ENCODE measurements at regions not wholly inside any gene's neighbourhood (a gene's known extent, or its start where the extent isn't known, plus 50 kb on each side); places are given as distances from the start of the nearest gene placed in this dataset.

- no peaks in the 10 kb centered on the region for H3K4me1 ChIP-seq (ENCODE audit: insufficient read depth)
- H3K4me3 Mint-ChIP-seq: no peak overlapping the region
- H4K20me1 ChIP-seq (replicated peaks; ENCODE audit: insufficient read depth): no peaks in the 10 kb centered on the region; the same call in 1 of the 2 replicates
- no peak for ATAC-seq
- no peaks in the 10 kb centered on the region for H3F3A ChIP-seq (replicated peaks; ENCODE audit: low read depth)
- H3K4me3 ChIP-seq: no peak overlapping the region
- TF ChIP-seq ETS1 (IDR thresholded peaks at IDR 0.05) (no peak), ZNF114 (CRISPR knock-in tag; IDR thresholded peaks at IDR 0.05) (no peak), REST (IDR thresholded peaks at IDR 0.05; ENCODE audit: unreplicated experiment) (no peak), NANOG (IDR thresholded peaks at IDR 0.05; ENCODE audit: borderline replicate concordance) (no peak), POLR2AphosphoS5 (IDR thresholded peaks at IDR 0.05; ENCODE audit: low read depth) (no peak), STAT1 (IDR thresholded peaks at IDR 0.05; ENCODE audit: unreplicated experiment) (no peak), CREB1 (CRISPR knock-in tag; IDR thresholded peaks at IDR 0.05; ENCODE audit: low read depth) (no peak), JUNB (IDR thresholded peaks at IDR 0.05; ENCODE audit: unreplicated experiment) (no peak), CTCF (conservative IDR thresholded peaks at IDR 0.05; ENCODE audit: low read depth in 2 of 2) (no peak), EZH2 (IDR thresholded peaks at IDR 0.05; ENCODE audit: low read depth, unreplicated experiment) (no peak), EZH2phosphoT487 (IDR thresholded peaks at IDR 0.05; ENCODE audit: unreplicated experiment) (no peak), ZNF331 (CRISPR knock-in tag; IDR thresholded peaks at IDR 0.05; ENCODE audit: low read depth) (no peak), ZNF462 (CRISPR knock-in tag; IDR thresholded peaks at IDR 0.05) (no peak)
- no peaks in the 10 kb centered on the region for H3K9me2 ChIP-seq (ENCODE audit: insufficient read depth)
- peaks cover 3% of the 10 kb centered on the region for H3K27me3 Mint-ChIP-seq (ENCODE audit: insufficient read depth, low read depth, poor library complexity)
- peaks cover 10% of the 10 kb centered on the region; the same call in 1 of the 2 replicates for H3K36me3 ChIP-seq (ENCODE audit: insufficient read depth)
- H2AFZ ChIP-seq: no peak overlapping the region
- H3K9me3 Mint-ChIP-seq: no peaks in the 10 kb centered on the region
- H3K27me3 ChIP-seq (ENCODE audit: insufficient read depth): no peaks in the 10 kb centered on the region
- no peak overlapping the region for H3K4me2 ChIP-seq
- no peak overlapping the region for H3K27ac Mint-ChIP-seq
- H3K4me1 Mint-ChIP-seq: peaks cover 12% of the 10 kb centered on the region
- H3K36me3 Mint-ChIP-seq (ENCODE audit: low read depth): peaks cover 68% of the 10 kb centered on the region
- DNase-seq (ENCODE audit: low spot score): no peak
- H3K27ac ChIP-seq (ENCODE audit: low read depth): no peak overlapping the region
- no peaks in the 10 kb centered on the region for H3K79me2 ChIP-seq (replicated peaks; ENCODE audit: insufficient read depth)
These were observed 198.2 kb upstream of the RGS6 start for GRCh38 chr14:71734076-71734475.

Data from GM23338 (cell line).